Adrenal gland (tissue), 9 donors: ENCODE measurements at regions not wholly inside any gene's neighbourhood (a gene's known extent, or its start where the extent isn't known, plus 50 kb on each side); places are given as distances from the start of the nearest gene placed in this dataset.
"Not testable (repeated sequence)": the region's sequence is repeated elsewhere in the genome, so short reads cannot be mapped to it uniquely, and the experiment has no call there.

Source experiments
- DNase-seq, 7 donors: peaks; one replicate each; pipeline ENCODE4 v3.0.0-alpha.2; 2019 to 2020
- H3K27ac ChIP-seq, 5 donors: fragments of 200-600 bp; sonication (generic) in 4 of 5; 1 replicate in 3 of 5; 2 replicates in 2 of 5; pipeline versions ENCODE4 v1.5.1 to v1.8.0; 2016 to 2020; ENCODE audit warnings: mild to moderate bottlenecking in 1 of 5
- H3K27me3 ChIP-seq: fragments of 200-600 bp; 2 replicates; pipeline ENCODE4 v1.8.0; 2021
- H3K36me3 ChIP-seq, 2 donors: fragments of 200-600 bp; replicated peaks in 1 of 2; 1 replicate in 1 of 2; 2 replicates in 1 of 2; pipeline versions ENCODE4 v1.5.1 to v1.8.0; 2018 to 2022
- H3K4me1 ChIP-seq, 2 donors: fragments of 200-600 bp; replicated peaks in 1 of 2; 1 replicate in 1 of 2; 2 replicates in 1 of 2; pipeline versions ENCODE4 v1.5.1 to v1.8.0; 2018 to 2021
- H3K4me3 ChIP-seq, 4 donors: fragments of 200-600 bp; sonication (generic) in 3 of 4; one replicate each; pipeline ENCODE4 v1.5.1; 2016 to 2018
- H3K9me3 ChIP-seq, 3 donors: fragments of 200-600 bp; sonication (generic) in 1 of 3; replicated peaks in 1 of 3; 1 replicate in 2 of 3; 2 replicates in 1 of 3; pipeline versions ENCODE4 v1.5.1 to v1.8.0; 2016 to 2021
- POLR2A ChIP-seq, 2 donors: fragments of 450-650 bp; IDR thresholded peaks; one replicate each; pipeline ENCODE4 v1.6.1; 2017; ENCODE audit warnings: antibody characterized with exemption in 2 of 2, mild to moderate bottlenecking in 2 of 2, moderate library complexity in 1 of 2
- WGBS, 4 donors: extraction: QIAGEN DNeasy Blood & Tissue Kit in 2 of 4; methylation state at CpG; one replicate each; pipeline versions ENCODE4 v1.1.5 to v1.1.7; 2013 to 2017; 5-methylcytosine and 5-hydroxymethylcytosine counted together
- intact Hi-C, 2 donors: fragments of 100-400 bp; cut with DNase I; formaldehyde crosslinking; loops; one replicate each; pipeline versions ENCODE4 v1.14.1 to v1.15.0; 2022 to 2023
- TF ChIP-seq, protein P1 (sequence below), 6 experiments: fragments of 450-650 bp in 4 of 6; fragments of 200-600 bp in 2 of 6; sonication (generic) in 1 of 6; IDR thresholded peaks; 1 replicate in 5 of 6; 2 replicates in 1 of 6; pipeline versions ENCODE4 v1.5.1 to v1.8.0; 2016 to 2021; ENCODE audit warnings: antibody characterized with exemption in 6 of 6, mild to moderate bottlenecking in 2 of 6, moderate library complexity in 1 of 6
- donor health status: healthy with polysubstance abuse.
- donor health status: Bipolar disorder and iron deficiency.
- donor health status: DM: yes; HTN: yes; CAD: no.
- donor health status: DM: no; HTN: no; CAD: no.
- donor health status: DM: no; HTN: no; CAD: no.

GRCh38 chr15:22262613-22263020 is 182.3 kb downstream of the OR4M2 start:
- intact Hi-C loops: no loop called here
- TF ChIP-seq POLR2A (IDR thresholded peaks at IDR 0.05): no peak
- TF ChIP-seq, protein P1, sequence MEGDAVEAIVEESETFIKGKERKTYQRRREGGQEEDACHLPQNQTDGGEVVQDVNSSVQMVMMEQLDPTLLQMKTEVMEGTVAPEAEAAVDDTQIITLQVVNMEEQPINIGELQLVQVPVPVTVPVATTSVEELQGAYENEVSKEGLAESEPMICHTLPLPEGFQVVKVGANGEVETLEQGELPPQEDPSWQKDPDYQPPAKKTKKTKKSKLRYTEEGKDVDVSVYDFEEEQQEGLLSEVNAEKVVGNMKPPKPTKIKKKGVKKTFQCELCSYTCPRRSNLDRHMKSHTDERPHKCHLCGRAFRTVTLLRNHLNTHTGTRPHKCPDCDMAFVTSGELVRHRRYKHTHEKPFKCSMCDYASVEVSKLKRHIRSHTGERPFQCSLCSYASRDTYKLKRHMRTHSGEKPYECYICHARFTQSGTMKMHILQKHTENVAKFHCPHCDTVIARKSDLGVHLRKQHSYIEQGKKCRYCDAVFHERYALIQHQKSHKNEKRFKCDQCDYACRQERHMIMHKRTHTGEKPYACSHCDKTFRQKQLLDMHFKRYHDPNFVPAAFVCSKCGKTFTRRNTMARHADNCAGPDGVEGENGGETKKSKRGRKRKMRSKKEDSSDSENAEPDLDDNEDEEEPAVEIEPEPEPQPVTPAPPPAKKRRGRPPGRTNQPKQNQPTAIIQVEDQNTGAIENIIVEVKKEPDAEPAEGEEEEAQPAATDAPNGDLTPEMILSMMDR (IDR thresholded peaks at IDR 0.05): no peak

GRCh38 chr15:22263738-22264137 is 183.4 kb downstream of the OR4M2 start:
- Histone ChIP-seq H3K9me3 (no peaks in the 10 kb centered on the region), H3K27ac (no peak overlapping the region), H3K4me3 (no peak overlapping the region), H3K27me3 (no peaks in the 10 kb centered on the region), H3K4me1 (no peaks in the 10 kb centered on the region), H3K36me3 (no peaks in the 10 kb centered on the region)
- intact Hi-C loops: no loop called here
- TF ChIP-seq POLR2A (IDR thresholded peaks at IDR 0.05): no peak
- TF ChIP-seq, protein P1 (IDR thresholded peaks at IDR 0.05): no peak
- no peak for DNase-seq
- 65 to 74% (median 68%) methylated on average over 5 of the region's 5 CpGs for WGBS, 4 donors

More at GRCh38 chr15:22262613-22263020, 182.3 kb downstream of the OR4M2 start:
- H3K36me3 ChIP-seq: no peaks in the 10 kb centered on the region
- DNase-seq: peak in 3 of 7 donors; percentile 29 to 38 (median 36)
- no peaks in the 10 kb centered on the region for H3K9me3 ChIP-seq
- H3K27me3 ChIP-seq: no peaks in the 10 kb centered on the region
- no peak overlapping the region for H3K27ac ChIP-seq
- no peak overlapping the region for H3K4me3 ChIP-seq
- no peaks in the 10 kb centered on the region for H3K4me1 ChIP-seq
- 72 to 87% (median 78%) methylated on average over 12 to 13 of the region's 13 CpGs for WGBS, 4 donors

DNA sequence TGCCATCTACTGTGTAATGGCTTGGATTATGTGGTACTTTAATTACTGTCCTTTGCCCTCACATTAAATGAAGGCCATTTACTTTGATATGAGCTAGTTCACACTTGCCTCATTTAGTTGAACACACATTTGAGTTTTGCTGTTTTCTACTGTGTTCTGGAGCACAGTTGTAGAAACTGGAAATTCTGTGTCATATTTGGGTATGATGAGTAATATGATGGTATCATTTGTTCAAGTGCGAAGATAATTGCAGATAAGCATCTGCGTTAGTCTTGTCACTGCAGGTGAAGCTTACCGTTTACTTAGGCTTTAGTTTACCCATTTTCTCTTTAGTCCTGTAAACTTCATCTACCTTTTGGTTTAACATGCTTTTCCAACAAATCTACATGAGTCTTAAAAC is 183.9 kb downstream of the OR4M2 start:
- intact Hi-C loops, DNase-seq, H3K9me3 ChIP-seq, H3K27ac ChIP-seq, H3K4me3 ChIP-seq, H3K4me1 ChIP-seq, H3K27me3 ChIP-seq, H3K36me3 ChIP-seq: not testable (repeated sequence)
- WGBS, 4 donors: 81 to 87% (median 84%) methylated on average over 3 of the region's 3 CpGs

GRCh38 chr15:22265056-22265945 is 185.0 kb downstream of the OR4M2 start:
- WGBS, 4 donors: 70 to 75% (median 71%) methylated on average over 19 of the region's 19 CpGs
- intact Hi-C loops: no loop called here
- H3K4me3 ChIP-seq: no peak overlapping the region

More at GRCh38 chr15:22265056-22265945, 185.0 kb downstream of the OR4M2 start:
- no peaks in the 10 kb centered on the region for H3K9me3 ChIP-seq
- no peaks in the 10 kb centered on the region for H3K27me3 ChIP-seq
- no peak overlapping the region for H3K27ac ChIP-seq
- no peak for DNase-seq
- no peaks in the 10 kb centered on the region for H3K36me3 ChIP-seq
- no peaks in the 10 kb centered on the region for H3K4me1 ChIP-seq
- TF ChIP-seq, protein P1 (IDR thresholded peaks at IDR 0.05): no peak
- TF ChIP-seq POLR2A (IDR thresholded peaks at IDR 0.05): no peak
